HG03571 (cell line): ENCODE measurements at regions not wholly inside any gene's neighbourhood (a gene's known extent, or its start where the extent isn't known, plus 50 kb on each side); places are given as distances from the start of the nearest gene placed in this dataset.

Source experiments
- ATAC-seq: cut with Tn5 transposase; IDR thresholded peaks from one replicate; pipeline ENCODE4 v1.9.1; 2021; ENCODE audit not compliant: unreplicated experiment

DNA sequence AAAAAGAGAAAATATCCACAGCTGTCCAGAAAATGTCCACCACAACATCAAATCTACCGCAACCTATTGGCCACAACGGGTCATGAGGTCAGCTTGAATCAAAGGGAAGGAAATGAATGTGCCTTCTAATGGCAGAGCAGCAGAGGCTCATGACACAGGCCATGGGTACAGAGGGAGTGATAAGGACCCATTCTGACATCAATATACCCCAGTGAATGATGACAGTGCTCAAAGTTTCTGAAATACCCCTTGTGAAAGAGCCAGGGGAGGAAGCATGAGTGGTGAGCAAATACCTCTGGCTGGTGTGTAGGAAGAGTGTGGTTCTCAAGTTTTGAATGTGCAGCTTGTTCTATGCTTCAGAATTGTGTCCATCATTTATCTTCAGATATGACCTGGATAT is 348.2 kb downstream of the IRX1 start:
- ATAC-seq, result no peak

GRCh38 chr5:3944930-3945329 is 349.3 kb downstream of the IRX1 start:
- no peak for ATAC-seq

- ATAC-seq, result no peak
Measured at GRCh38 chr5:3948838-3949237, 353.2 kb downstream of the IRX1 start.

DNA sequence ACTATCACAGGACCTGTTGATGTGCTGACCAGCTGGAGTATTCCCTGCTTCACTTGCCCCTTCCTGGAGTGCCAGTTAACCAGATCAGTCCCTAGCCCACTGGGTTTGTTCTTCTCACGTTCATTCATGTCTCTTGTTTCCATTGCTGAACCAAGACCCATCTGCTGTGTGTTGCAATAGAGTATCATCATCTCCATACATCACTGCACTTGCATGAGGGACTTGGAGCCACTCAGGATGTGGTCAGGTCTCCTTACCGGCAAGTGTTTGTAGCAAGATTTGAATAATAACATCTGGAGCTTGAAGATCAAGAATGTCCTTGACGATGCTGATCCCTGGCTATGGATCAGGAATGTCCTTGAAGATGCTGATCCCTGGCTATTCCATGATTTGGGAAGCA is 358.6 kb downstream of the IRX1 start:
- ATAC-seq, result no peak

DNA sequence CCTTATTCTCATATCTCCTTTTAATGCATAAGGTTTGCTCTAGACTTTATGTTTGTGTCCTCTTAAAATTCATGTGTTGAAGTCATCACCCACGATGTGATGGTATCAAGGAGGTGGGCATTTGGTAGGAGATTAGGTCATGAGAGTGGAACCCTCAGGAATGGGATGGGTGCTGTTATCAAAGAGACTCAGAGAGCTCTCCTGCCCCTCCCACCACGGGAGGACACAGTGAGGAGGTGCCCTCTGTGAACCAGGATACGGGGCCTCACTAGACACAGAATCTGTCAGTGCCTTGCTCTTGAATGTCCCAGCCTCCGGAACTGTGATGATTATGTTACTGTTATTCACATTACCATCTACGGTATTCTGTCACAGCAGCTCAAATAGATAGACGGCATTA is 359.0 kb downstream of the IRX1 start:
- ATAC-seq, result no peak

DNA sequence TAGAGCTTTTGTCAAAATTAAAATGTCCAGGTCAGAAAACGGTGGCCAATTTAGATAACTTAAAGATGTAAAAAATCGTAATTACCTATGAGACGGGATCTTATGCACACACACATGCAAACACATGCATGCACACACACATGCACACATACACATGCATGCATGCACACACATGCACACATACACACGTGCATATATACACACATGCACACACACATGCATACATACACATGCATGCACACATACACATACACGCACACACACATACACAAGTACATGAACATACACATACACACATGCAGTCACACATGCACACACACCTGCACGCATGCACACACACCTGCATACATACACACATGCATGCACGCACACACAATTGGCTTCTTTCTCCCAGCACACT is 362.0 kb downstream of the IRX1 start:
- no peak for ATAC-seq

- no peak for ATAC-seq
Measured at GRCh38 chr5:3958389-3958788, 362.8 kb downstream of the IRX1 start.

- no peak for ATAC-seq
Measured at GRCh38 chr5:3962113-3962512, 366.5 kb downstream of the IRX1 start.

- ATAC-seq, result no peak
Measured at GRCh38 chr5:3963652-3964051, 368.0 kb downstream of the IRX1 start.

- no peak for ATAC-seq
Measured at GRCh38 chr5:3980156-3980555, 384.5 kb downstream of the IRX1 start.

DNA sequence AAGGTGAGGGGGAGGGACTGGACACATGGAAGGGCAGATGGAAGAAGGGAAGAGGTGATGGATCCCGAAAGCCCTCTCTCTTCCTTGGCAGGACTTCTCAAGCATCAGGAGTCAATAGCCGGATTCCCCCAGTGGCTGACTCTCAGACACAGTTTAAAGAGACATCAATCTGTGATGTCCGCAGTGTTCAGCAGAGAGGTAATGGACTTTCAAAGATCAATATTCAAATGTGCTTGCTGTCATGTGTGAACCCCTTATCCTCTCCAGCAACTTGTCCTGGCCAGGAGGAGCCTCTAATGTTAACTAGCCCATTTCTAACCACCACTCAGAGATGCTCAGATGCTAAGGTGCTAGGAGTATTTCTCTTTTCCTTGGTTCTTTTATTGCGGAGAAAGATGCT is 392.2 kb downstream of the IRX1 start:
- no peak for ATAC-seq

DNA sequence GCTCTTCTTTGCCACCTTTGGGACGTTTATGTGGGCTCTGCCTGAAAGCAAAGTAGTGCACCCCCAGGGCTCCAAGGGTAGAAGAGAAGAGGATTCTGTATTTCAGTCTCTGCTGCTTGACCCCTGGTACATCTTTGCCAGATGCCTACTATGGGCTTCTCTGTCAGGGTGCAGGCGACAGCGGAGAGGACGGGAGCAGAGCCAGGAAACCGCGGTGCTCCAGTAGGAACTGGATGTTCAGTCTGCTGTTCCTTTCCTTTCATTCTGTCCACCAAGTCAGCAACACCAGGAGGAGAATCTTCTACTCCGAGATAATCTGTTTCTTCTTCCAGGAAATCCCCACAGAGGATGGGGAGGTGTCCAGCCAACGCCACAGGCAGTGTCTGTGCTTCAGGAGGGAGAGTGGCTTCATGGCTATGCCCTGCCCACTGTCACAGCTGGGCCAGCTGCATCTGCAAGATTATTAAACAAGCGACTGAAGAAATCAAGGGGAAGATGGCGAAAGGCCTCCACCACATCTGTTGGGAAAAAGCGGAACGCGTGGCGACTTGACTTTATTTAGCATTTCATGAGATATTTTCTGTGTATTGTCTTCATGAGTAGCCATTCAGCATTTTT is 398.3 kb downstream of the IRX1 start:
- no peak for ATAC-seq

GRCh38 chr5:3994628-3995027 is 399.0 kb downstream of the IRX1 start:
- ATAC-seq, result no peak

- ATAC-seq, result no peak
Measured at GRCh38 chr5:3995954-3996619, 400.5 kb downstream of the IRX1 start.

DNA sequence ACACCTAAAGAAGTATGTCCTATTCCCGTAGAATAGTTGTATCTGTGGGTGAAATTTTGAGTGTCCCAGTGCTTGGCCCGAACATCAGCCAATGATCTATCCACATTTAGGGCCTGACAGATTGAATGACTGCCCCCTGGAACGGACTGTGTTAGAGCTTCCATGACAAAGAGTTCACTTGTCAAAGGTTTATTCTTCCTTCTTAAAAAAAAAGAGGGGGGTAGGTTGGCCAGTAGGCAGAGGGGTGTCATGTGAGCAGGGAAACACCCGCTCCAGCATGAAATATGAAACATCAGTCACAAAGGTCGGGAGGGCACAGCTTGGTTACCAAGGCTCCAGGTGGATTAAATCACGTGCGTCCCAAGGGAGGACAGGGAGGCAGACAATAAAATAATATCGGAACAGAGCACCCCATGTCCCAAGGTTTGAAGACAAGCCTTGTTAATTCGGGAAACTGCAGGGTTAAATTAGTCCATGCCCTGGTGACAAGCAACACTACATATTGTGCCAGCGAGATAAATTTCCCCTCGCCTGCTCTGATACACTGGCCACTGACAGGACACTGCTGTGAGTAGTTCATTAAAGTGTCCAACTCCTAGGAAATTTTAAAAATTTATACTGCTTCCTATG is 401.2 kb downstream of the IRX1 start:
- ATAC-seq, result no peak

DNA sequence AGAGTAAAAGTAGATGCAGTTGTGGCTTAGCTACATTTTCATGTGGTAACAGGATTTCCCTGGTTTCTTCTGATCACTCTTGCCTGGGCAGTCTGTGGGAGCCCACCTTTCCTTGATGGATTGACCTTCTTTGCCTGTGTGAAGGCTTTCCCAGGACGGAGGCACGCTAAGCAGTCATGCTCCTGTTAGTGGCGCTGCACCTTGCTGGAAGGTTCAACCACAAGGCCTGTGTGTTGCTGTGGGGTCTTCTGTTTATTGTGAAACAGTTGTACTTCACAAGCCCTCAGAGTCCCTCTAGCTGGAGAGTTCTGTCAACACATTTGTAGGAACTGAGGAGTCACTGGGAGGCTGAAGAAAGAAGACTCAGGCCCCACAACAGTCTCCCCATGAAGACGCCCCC is 402.0 kb downstream of the IRX1 start:
- ATAC-seq, result no peak

- no peak for ATAC-seq
Measured at GRCh38 chr5:3999929-4000328, 404.3 kb downstream of the IRX1 start.

- no peak for ATAC-seq
Measured at GRCh38 chr5:4001004-4001403, 405.4 kb downstream of the IRX1 start.

DNA sequence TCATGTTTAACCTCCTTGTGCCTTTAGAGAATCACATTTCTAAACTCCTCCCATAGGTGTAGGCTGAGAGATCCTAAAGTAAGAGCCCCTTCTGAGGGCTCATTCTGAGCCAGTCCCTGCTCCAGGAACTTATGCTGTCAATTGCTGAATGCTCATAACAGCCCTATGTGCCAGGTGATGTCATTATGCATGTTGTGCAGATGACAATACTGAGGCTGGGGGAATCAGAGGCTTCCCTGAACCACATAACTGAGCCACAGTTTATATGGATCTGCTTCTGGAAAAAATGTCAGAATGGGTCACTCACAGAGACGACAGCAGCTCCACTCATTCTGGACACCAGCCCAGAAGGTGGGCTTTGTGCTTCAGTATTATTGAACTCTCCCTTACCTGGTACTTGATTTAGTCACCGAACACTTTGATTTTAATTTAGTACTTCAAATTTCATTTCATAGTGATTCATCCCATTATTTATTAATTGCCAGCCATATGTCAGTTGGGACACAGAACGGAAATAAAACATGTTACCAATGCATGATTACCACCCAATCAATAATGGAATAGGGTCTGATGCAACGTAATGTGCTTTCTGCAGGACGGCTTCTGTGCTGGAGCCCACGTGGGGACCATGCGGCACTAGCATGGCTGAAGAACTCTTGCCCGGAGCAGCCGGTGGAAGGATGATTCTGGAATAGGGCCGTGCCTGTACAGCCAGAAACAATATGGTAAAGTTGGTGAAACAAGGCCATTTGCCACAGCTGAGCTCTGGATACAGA is 406.3 kb downstream of the IRX1 start:
- ATAC-seq, result no peak

DNA sequence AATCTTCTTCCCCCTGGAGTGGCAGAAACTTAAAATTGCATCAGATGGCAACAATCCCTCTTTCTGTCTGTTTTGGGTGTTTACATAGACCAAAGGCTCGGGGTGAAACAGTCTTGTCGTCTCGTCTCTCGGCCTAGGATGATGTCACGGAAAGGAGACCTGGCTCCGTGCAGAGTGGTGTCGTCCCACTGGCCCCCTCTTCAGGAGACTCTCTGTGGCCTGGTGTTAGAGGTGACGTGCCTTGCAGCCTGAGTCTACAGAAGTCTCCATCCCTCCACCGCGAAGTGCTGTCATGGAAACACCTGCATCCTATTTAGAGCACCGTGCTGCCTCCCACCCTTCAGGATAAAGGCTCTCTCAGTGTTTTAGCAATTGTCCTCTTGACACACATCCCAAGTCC is 409.7 kb downstream of the IRX1 start:
- no peak for ATAC-seq

DNA sequence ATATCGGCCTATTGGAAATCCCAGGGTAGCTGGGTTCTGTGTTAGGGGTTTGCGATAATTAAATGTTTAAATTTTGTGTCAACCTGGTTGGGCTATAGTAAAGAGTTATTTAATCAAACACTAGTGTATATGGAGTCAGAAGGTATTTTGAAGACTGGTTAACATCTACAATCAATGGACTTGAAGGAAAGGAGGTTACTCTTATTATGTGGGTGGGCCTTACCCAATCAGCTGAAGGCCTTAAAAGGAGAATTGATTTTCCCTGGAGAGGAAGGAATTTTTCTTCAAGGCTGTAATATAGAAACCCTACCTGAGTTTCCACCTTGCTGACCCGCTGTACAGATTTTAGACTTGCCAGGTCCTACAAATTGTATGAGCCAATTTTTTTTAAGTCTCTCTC is 411.4 kb downstream of the IRX1 start:
- ATAC-seq, result no peak

- ATAC-seq, result no peak
Measured at GRCh38 chr5:4011943-4012342, 416.3 kb downstream of the IRX1 start.
